HG03135 (cell line): ENCODE measurements at regions not wholly inside any gene's neighbourhood (a gene's known extent, or its start where the extent isn't known, plus 50 kb on each side); places are given as distances from the start of the nearest gene placed in this dataset.

Experiments used
- ATAC-seq: cut with Tn5 transposase; IDR thresholded peaks from one replicate; pipeline ENCODE4 v1.9.1; 2021; ENCODE audit warnings: mild to moderate bottlenecking, moderate library complexity; ENCODE audit not compliant: unreplicated experiment

DNA sequence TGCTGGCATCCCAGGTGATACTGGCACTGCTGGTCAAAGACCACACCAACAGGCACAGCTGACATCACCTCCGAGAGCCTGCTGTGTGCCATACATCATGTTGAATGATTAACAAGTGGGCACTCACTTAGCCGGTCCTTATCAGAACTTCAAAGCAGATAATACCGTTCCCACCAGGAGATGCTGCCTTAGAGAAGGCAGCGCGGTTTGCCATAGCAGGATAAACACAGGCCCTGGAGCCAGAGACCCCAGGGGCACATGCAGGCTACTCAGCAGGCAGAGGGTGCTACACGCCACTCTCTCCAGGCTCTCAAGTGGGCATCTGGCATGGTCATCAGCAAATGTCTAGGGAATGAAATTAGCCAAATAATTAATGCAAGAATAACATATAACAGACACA, 86.5 kb upstream of the CST7 start:
- no peak for ATAC-seq

GRCh38 chr20:24863356-24863755, 85.7 kb upstream of the CST7 start:
- no peak for ATAC-seq

- ATAC-seq = no peak
Observed at GRCh38 chr20:24866008-24866407, 83.1 kb upstream of the CST7 start.

DNA sequence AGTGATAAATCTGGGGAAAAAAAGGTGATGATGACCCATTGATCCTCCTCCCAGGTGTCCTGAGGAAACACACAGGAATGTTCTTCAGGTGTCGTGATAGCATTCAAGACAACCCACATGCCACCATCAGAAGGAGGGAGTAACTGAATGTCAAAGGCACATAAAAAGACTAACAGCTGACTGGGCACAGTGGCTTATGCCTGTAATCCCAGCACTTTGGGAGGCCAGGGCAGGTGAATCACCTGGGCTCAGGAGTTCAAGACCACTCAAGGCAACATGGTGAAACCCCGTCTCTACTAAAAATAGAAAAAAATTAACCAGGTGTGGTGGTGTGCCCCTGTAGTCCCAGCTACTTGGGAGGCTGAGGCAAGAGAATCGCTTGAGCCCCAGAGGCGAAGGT, 82.3 kb upstream of the CST7 start:
- ATAC-seq = no peak

DNA sequence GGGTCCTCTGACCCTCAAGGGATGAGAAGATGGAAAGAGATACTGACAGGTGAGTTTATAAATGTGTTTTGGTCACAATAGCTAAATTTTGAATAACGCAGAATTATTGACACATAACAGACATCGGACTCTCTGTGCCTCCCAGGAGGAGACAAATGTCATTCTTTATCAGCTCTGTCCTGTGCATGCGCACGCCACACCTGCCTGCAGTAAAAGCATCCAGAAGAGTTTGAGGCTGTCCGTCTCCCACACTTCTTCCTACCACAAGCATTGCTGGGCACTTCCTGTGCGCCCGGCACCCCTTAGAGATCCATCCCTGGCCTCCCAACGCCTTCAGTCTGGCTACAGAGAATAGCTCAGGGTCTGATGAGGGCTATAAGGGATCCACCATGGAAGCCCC, 81.5 kb upstream of the CST7 start:
- no peak for ATAC-seq

- no peak for ATAC-seq
Observed at GRCh38 chr20:24868396-24868927, 80.6 kb upstream of the CST7 start.

DNA sequence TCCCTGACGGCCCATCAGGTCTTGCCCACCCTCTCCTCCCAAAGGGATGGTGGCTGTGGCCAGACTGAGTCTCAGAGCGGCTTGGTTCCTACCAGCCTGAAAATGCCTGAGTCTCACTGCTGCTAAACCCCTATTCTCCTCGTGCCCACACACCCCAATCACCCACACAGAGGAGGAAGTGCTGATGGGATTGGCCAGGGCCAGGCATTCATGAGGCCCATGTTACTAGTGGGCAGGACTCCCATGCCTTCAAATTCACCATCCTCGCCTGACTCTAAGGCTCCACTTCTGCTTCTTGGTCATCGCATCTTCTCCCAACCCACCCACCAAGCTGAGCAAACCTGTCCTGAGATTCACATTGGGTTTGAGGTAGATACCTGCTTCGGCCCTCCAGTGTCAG, 80.1 kb upstream of the CST7 start:
- no peak for ATAC-seq

DNA sequence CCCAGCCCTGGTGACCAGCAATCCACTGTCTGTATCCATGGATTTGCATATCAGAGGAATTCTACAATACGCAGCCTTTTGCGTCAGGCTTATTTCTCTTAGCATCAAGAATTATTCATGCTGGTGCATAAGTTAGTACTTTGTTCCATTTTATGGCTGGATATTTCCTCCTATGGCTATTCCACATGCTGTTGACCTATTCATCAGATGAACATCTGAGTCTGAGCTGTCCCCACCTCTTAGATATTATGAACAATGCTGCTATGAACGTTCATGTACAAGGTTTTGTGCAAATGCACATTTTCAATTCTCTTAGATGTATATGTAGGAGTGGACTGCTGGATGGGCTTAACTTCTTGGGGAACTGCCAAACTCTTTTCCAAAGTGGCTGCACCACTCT, 79.0 kb upstream of the CST7 start:
- no peak for ATAC-seq

DNA sequence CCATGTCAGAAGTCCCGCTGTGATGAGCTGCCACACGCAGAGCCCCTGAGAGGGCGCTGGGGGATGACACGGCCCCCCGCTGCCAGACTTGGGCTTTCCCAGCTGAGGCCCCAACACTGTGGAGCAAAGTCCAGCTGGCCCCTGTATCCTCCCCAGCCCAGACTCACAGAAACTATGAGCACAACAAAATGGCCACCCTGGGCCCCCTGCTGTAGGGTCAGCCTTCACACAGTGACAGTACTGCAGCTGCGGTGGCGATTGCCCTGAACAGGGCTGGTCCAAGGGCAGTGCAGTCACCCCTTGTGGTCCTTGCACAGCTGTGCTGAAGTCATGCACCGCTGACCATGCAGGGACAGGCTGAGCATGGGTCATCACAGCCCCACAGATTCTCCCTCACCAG, 78.2 kb upstream of the CST7 start:
- no peak for ATAC-seq

DNA sequence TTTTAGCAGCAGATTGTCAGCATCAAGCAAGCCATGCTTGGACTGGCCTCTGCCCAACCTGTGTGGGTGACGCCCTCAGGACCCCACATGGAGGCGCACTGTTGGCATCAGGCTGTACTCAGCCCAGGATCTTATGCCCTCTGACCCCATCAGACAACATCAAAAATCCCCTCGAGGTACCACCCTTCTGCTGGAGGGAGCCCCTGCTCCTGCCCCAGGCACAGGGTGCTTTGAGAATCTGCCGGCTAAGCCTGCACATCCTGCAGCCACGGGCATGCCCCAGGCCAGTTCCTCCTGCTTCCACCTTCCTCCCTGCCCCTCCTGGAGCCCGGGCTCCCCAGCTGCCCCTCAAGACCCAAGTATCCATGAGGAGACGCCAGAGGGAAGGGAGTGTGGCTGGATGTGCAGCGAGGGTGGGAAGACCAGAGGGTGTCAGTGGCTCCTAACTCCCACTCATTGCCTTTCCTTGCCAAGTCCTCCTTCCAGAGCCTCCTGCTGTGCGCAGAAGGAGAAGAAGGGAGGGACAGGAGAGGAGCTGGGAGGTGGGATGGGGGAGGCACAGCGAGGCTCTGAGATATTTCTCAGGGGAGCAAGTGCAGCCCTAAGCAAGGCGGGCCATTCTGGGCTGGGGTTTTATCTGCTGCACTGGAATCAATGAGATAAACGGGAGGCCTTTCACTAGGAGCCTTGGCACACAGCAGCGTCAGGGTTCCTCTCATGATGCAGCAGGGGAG, 77.4 kb upstream of the CST7 start:
- ATAC-seq = no peak

DNA sequence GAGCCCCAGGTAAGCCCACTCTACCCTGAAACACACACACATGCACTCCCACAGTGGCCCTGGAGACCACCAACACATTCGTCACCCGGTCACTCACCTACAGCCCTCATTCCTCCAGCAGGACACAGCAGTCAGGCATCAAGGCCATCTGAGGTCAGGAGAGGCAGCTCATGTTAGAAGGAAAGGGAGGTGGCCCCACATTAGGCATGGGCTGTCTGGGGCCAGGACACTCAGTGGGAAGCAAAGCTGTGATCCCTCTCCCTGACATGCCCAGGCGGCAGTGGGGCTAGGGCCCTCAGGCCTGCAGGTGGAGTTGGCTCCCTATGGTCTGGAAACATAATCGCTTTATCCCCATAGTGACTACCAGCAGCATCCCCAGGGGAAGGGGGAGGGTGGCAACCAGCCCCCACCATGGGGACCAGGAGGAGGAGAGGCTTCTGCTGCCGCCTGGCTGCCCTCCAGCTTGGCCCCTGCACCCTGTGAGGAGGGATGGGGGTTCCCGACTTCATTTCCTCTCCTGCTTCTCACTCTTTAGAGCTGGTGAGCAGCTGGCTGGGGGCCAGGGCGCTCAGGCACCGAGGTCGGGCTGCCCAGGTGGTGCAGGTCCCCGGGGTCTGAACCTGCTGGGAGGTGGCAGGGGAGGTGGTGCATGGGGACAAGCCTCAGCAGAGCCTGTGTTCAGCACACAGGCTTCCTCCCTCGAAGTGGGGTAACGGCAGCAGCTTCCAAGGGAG, 76.6 kb upstream of the CST7 start:
- no peak for ATAC-seq

DNA sequence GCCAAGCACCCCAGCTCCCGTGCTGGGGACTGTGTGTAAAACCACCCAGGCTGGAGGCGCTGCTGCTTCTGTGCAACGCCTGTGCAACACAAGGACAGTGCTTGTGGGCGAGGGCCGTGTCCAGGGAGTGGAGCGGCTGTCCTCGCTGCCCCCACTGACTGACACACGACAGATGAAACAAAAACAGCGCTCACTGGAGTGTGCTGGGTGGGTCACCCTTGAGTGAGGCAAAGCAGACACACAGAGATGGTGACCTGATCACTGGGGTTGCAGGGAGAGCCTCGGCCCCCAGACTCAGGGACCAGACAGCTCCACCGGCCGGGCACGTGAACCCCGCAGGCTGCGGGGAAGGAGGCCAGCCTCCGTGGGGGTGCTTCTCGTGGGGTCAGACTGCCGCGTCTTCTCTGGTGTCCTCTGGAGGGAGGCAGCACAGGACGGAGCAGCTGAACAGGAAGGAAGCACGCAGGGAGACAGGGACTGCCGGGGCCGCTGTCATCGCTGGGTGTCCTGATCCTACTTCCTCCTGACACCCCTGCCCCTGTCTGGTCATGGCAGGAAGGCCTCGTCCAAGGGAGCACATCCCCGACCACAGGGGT, 75.9 kb upstream of the CST7 start:
- ATAC-seq = no peak

GRCh38 chr20:24875078-24875477, 74.0 kb upstream of the CST7 start:
- no peak for ATAC-seq

DNA sequence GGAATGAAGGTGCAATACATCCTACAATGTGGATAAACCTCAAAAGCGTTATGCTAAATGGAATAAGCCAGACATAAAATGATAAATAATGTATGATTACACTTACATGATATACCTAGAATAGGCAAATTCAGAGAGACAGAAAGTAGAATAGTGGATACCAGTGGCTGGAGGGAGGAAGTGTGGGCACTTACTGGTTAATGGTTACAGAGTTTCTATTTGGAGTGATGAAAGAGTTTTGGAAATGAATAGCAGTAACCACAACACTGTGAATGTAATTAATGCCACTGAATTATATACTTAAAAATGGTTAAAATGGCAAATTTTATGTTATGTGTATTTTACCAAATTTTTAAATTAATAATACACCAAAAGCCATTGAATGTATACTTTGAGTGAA, 71.4 kb upstream of the CST7 start:
- peak; percentile 49 for ATAC-seq

DNA sequence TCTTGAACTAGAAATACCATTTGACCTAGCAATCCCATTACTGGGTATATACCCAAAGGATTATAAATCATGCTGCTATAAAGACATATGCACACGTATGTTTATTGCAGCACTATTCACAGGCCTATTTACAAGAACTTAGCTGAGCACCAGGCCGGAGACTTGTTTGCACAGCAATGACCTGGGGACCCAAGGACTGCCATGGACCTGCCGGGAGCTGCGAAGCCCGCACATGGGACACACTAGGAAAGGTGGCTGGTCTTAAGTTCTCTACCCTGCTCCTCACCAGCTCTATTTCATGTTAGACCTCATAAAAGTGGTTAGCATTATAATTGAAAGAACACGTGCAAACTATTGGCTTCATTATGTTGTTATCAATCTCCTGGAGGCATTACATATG, 70.4 kb upstream of the CST7 start:
- ATAC-seq = no peak

- ATAC-seq = no peak
Observed at GRCh38 chr20:24879875-24880274, 69.2 kb upstream of the CST7 start.

- no peak for ATAC-seq
Observed at GRCh38 chr20:24880356-24880755, 68.7 kb upstream of the CST7 start.

DNA sequence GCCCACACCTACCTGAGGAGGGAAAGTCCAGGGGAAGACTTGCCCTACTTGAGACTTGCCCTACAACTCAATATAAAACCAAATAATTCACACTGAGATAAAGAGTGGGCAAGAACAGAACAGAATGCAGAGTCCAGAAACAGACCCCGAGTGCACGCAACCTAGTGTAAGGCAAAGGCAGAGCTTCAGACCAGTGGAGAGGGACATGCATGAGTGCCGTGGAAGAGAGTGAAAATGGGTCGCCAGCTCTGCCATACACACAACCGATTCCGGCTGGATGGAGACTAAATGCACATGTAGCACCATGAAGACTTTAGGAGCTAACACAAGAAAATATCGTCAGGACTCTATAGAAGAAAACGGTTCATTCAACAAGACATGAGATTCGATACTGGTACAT, 58.8 kb upstream of the CST7 start:
- ATAC-seq = no peak

DNA sequence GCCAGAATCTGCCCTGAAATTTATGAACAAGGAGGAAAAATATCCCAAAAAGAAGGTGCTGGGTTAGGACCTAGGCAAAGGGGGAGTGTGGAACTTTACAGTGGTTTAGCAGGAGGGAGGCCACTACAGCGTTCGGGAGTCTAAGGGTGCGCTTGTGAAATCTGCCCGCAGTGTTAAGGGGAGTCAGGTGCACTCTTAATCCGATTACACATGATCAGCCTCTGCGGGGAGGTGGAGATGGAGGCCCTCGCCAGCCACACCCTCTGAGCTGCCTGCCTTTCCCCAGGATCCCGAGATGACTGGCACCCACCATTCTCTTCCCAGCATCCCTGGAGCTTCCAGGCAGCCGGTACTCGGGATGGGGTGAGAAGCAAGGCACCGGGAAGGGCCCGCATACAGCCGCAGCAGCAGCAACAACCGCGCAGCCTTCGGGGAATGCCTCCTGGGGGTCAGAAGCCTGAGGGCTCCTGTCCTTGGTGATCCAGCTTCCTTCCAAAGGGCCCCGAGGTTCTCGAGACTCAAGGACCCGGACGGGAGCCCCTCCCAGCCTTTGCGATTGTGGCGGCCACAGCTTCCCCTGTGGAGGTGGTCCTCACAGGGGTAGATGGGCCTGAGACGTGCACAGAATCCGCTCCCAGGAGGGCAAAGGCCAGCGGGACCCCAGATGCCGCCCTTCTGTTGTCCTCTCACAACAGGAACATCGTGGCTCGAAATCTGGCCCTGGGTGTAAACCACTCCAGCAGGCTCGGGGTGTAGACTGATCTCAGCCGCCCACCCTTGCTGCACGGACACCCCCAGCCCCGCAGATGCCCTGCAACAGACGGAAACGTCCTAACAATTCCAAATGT, 57.3 kb upstream of the CST7 start:
- no peak for ATAC-seq

GRCh38 chr20:24892522-24892921, 56.5 kb upstream of the CST7 start:
- ATAC-seq = no peak

DNA sequence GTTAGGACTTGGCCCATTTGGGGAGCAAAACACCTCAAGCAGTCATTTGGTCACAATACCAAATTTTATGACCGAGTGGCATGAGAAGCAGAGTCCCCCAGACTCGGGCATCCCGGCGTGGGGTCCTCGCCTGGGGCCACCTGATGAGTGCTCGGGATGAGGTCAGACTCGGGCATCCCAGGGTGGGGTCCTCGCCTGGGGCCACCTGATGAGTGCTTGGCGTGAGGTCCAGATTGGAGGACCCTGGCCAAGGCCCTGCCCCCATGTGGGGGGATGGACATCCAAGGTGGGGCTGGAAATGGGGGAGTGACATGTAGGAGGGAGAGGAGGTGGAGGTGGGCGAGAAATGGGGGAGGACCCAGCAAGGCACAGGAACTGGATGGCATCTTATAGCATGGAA, 56.1 kb upstream of the CST7 start:
- no peak for ATAC-seq
